ENCODE measurements at regions not wholly inside any gene's neighbourhood (a gene's known extent, or its start where the extent isn't known, plus 50 kb on each side); places are given as distances from the start of the nearest gene placed in this dataset.

GRCh38 chr9:84593352-84593751, 76.2 kb upstream of the NTRK2 start (continued):
- no peak for TF ChIP-seq ZNF276 (CRISPR knock-in tag; IDR thresholded peaks at IDR 0.05; ENCODE audit: low read depth)
- no peak for TF ChIP-seq SRY (CRISPR knock-in tag; IDR thresholded peaks at IDR 0.05)
- TF ChIP-seq ZC3H4 (CRISPR knock-in tag; IDR thresholded peaks at IDR 0.05; ENCODE audit: borderline replicate concordance): no peak
- TF ChIP-seq ZNF124 (CRISPR knock-in tag; IDR thresholded peaks at IDR 0.05): no peak
- no peak for TF ChIP-seq ZNF780A (CRISPR knock-in tag; IDR thresholded peaks at IDR 0.05)
- TF ChIP-seq ZNF432 (CRISPR knock-in tag; IDR thresholded peaks at IDR 0.05; ENCODE audit: borderline replicate concordance): no peak
- TF ChIP-seq ISL2 (CRISPR knock-in tag; IDR thresholded peaks at IDR 0.05): no peak
- TF ChIP-seq ELF1 (CRISPR knock-in tag; IDR thresholded peaks at IDR 0.05): no peak
- TF ChIP-seq ZEB1 (IDR thresholded peaks at IDR 0.05; ENCODE audit: insufficient replicate concordance, low read depth): no peak

GRCh38 chr9:84597131-84597530, 72.4 kb upstream of the NTRK2 start:
- H3K4me1 ChIP-seq (ENCODE audit: insufficient read depth, low read length): no peaks in the 10 kb centered on the region
- no peak overlapping the region for H2AFZ ChIP-seq (ENCODE audit: low read length)
- POLR2A ChIA-PET: no interaction called here
- no peak overlapping the region for H3K27ac ChIP-seq (ENCODE audit: extremely low read length, insufficient read depth, low read length)
- CTCF ChIA-PET (ENCODE audit: low intra/inter-chr PET ratio, low total read pairs): no interaction called here
- peaks cover 2 to 6% of the 10 kb centered on the region in 2 experiments; a peak in 1 of 5 replicates for H3K27me3 ChIP-seq (ENCODE audit: control insufficient read depth in 1 of 2, insufficient read depth in 2 of 2, low read length in 2 of 2)
- H3K79me2 ChIP-seq (ENCODE audit: insufficient read depth, low read length): no peaks in the 10 kb centered on the region
- 0% methylated on average over 2 of the region's 2 CpGs for WGBS (ENCODE audit: low lambda C conversion rate)
- FAIRE-seq (no peak), ATAC-seq (no peak), DNase-seq (ENCODE audit: low spot score) (no peak)
- no peak overlapping the region for H3K4me3 ChIP-seq (replicated peaks in 1 of 3; ENCODE audit: insufficient read depth in 1 of 3, low read depth in 2 of 3, low read length in 3 of 3)
- H4K20me1 ChIP-seq (ENCODE audit: insufficient read depth, low read length): no peaks in the 10 kb centered on the region
- H3K9ac ChIP-seq (ENCODE audit: insufficient read depth, low read depth, low read length): no peak overlapping the region
- BruUV-seq (replicated peaks): no TSS peak
- no peak overlapping the region for H3K4me2 ChIP-seq (ENCODE audit: low read depth, low read length)
- no peaks in the 10 kb centered on the region for H3K36me3 ChIP-seq (replicated peaks in 1 of 2; ENCODE audit: control insufficient read depth in 1 of 2, insufficient read depth in 2 of 2, low read length in 2 of 2)
- intact Hi-C loops (cut with micrococcal nuclease; ENCODE audit: unreplicated experiment) (no loop called here), in situ Hi-C loops (cut with HindIII; ENCODE audit: extremely low pct_ligation_motif_present, low pct_unique_long_range_greater_than_20kb) (no loop called here)
- no peaks in the 10 kb centered on the region for H3K9me3 ChIP-seq (ENCODE audit: low read length)
- no peak for TF ChIP-seq BHLHE40 (IDR thresholded peaks at IDR 0.05; ENCODE audit: low read length)
- no peak for TF ChIP-seq ZNF615 (CRISPR knock-in tag; IDR thresholded peaks at IDR 0.05; ENCODE audit: borderline replicate concordance)
- no peak for TF ChIP-seq RXRB (CRISPR knock-in tag; IDR thresholded peaks at IDR 0.05; ENCODE audit: borderline replicate concordance)
- TF ChIP-seq MTA3 (CRISPR knock-in tag; IDR thresholded peaks at IDR 0.05): no peak
- TF ChIP-seq THAP7 (CRISPR knock-in tag; IDR thresholded peaks at IDR 0.05): no peak
- TF ChIP-seq NRL (CRISPR knock-in tag; IDR thresholded peaks at IDR 0.05; ENCODE audit: borderline replicate concordance): no peak
- TF ChIP-seq BCL6 (CRISPR knock-in tag; IDR thresholded peaks at IDR 0.05): no peak
- TF ChIP-seq NR2F2 (IDR thresholded peaks at IDR 0.05; ENCODE audit: borderline replicate concordance, low read depth): no peak
- no peak for TF ChIP-seq HOMEZ (CRISPR knock-in tag; IDR thresholded peaks at IDR 0.05; ENCODE audit: low read depth)
- no peak for TF ChIP-seq PBX3 (CRISPR knock-in tag; IDR thresholded peaks at IDR 0.05; ENCODE audit: borderline replicate concordance)

Measured in HepG2 (cell line).